ENCODE measurements at regions not wholly inside any gene's neighbourhood (a gene's known extent, or its start where the extent isn't known, plus 50 kb on each side); places are given as distances from the start of the nearest gene placed in this dataset.

GRCh38 chr13:73335210-73335609 lies 276.4 kb downstream of the KLF5 start:
- H3K4me1 Mint-ChIP-seq (ENCODE audit: low read depth): no peaks in the 10 kb centered on the region
- H3K4me3 Mint-ChIP-seq: no peak overlapping the region
- Histone ChIP-seq H3K27ac (ENCODE audit: low read depth in 1 of 2, low read length in 2 of 2) (no peak overlapping the region), H3K4me3 (ENCODE audit: low read length) (no peak overlapping the region), H3K36me3 (ENCODE audit: insufficient read depth, low read length) (no peaks in the 10 kb centered on the region), H3K27me3 (ENCODE audit: control insufficient read depth in 1 of 2, insufficient read depth in 2 of 2, low read length in 2 of 2) (no peaks in the 10 kb centered on the region), H3K9me3 (ENCODE audit: control insufficient read depth in 1 of 2, insufficient read depth in 1 of 2, low read length in 2 of 2) (no peaks in the 10 kb centered on the region), H3K4me1 (ENCODE audit: insufficient read depth, low read length) (no peaks in the 10 kb centered on the region)
- no peaks in the 10 kb centered on the region for H3K27me3 Mint-ChIP-seq
- intact Hi-C loops (cut with DNase I, micrococcal nuclease): loop anchor here in 1 of 2 experiments (10.0 kb wide), 1 partner anchor 370 kb away; no protein-coding TSS in a partner anchor
- H3K36me3 Mint-ChIP-seq (ENCODE audit: low read depth): no peaks in the 10 kb centered on the region
- DNase-seq (peak in 2 of 14 experiments; percentile 1 to 34), ATAC-seq (ENCODE audit: poor library complexity) (no peak)
- CTCF ChIA-PET: no interaction called here
- no peak for TF ChIP-seq CTCF (IDR thresholded peaks at IDR 0.05)
- H3K9me3 Mint-ChIP-seq: peaks cover 3% of the 10 kb centered on the region
- H3K27ac Mint-ChIP-seq: no peak overlapping the region
- POLR2A ChIA-PET: no interaction called here

GRCh38 chr13:73334445-73334844 lies 275.6 kb downstream of the KLF5 start:
- no peaks in the 10 kb centered on the region for H3K36me3 ChIP-seq (ENCODE audit: insufficient read depth, low read length)
- H3K27ac ChIP-seq (ENCODE audit: low read depth in 1 of 2, low read length in 2 of 2): no peak overlapping the region
- H3K36me3 Mint-ChIP-seq (ENCODE audit: low read depth): no peaks in the 10 kb centered on the region
- H3K4me3 Mint-ChIP-seq: no peak overlapping the region
- POLR2A ChIA-PET: no interaction called here
- DNase-seq (peak in 1 of 14 experiments; percentile 19), ATAC-seq (ENCODE audit: poor library complexity) (no peak)
- peaks cover 3% of the 10 kb centered on the region for H3K9me3 Mint-ChIP-seq
- H3K4me1 ChIP-seq (ENCODE audit: insufficient read depth, low read length): no peaks in the 10 kb centered on the region
- CTCF ChIA-PET: no interaction called here
- no peak for TF ChIP-seq CTCF (IDR thresholded peaks at IDR 0.05)
- H3K27ac Mint-ChIP-seq: no peak overlapping the region
- H3K27me3 ChIP-seq (ENCODE audit: control insufficient read depth in 1 of 2, insufficient read depth in 2 of 2, low read length in 2 of 2): no peaks in the 10 kb centered on the region
- H3K4me3 ChIP-seq (ENCODE audit: low read length): no peak overlapping the region
- H3K9me3 ChIP-seq (ENCODE audit: control insufficient read depth in 1 of 2, insufficient read depth in 1 of 2, low read length in 2 of 2): no peaks in the 10 kb centered on the region
- H3K4me1 Mint-ChIP-seq (ENCODE audit: low read depth): no peaks in the 10 kb centered on the region
- intact Hi-C loops (cut with DNase I, micrococcal nuclease): loop anchor here in 1 of 2 experiments (10.0 kb wide), 1 partner anchor 370 kb away; no protein-coding TSS in a partner anchor
- H3K27me3 Mint-ChIP-seq: no peaks in the 10 kb centered on the region

GRCh38 chr13:73331556-73331955 lies 272.8 kb downstream of the KLF5 start:
- CTCF ChIA-PET: no interaction called here
- Histone ChIP-seq H3K4me1 (ENCODE audit: insufficient read depth, low read length) (no peaks in the 10 kb centered on the region), H3K9me3 (ENCODE audit: control insufficient read depth in 1 of 2, insufficient read depth in 1 of 2, low read length in 2 of 2) (no peaks in the 10 kb centered on the region), H3K4me3 (ENCODE audit: low read length) (no peak overlapping the region), H3K27ac (ENCODE audit: low read depth in 1 of 2, low read length in 2 of 2) (no peak overlapping the region), H3K36me3 (ENCODE audit: insufficient read depth, low read length) (no peaks in the 10 kb centered on the region), H3K27me3 (ENCODE audit: control insufficient read depth in 1 of 2, insufficient read depth in 2 of 2, low read length in 2 of 2) (no peaks in the 10 kb centered on the region)
- H3K27ac Mint-ChIP-seq: no peak overlapping the region
- ATAC-seq (ENCODE audit: poor library complexity) (no peak), DNase-seq (no peak)
- POLR2A ChIA-PET: interaction anchor here (0.5 kb wide), 1 partner anchor 254 kb away, joined by 3 read pairs; no protein-coding TSS in a partner anchor
- intact Hi-C loops (cut with DNase I, micrococcal nuclease): loop anchor here in 1 of 2 experiments (10.0 kb wide), 1 partner anchor 373 kb away; no protein-coding TSS in a partner anchor
- H3K4me3 Mint-ChIP-seq: no peak overlapping the region
- H3K36me3 Mint-ChIP-seq (ENCODE audit: low read depth): no peaks in the 10 kb centered on the region
- no peaks in the 10 kb centered on the region for H3K27me3 Mint-ChIP-seq
- H3K4me1 Mint-ChIP-seq (ENCODE audit: low read depth): no peaks in the 10 kb centered on the region
- H3K9me3 Mint-ChIP-seq: peaks cover 3% of the 10 kb centered on the region
- TF ChIP-seq CTCF (IDR thresholded peaks at IDR 0.05): no peak
